ENCODE measurements at regions not wholly inside any gene's neighbourhood (a gene's known extent, or its start where the extent isn't known, plus 50 kb on each side); places are given as distances from the start of the nearest gene placed in this dataset.
"Not testable (repeated sequence)": the region's sequence is repeated elsewhere in the genome, so short reads cannot be mapped to it uniquely, and the experiment has no call there.

DNA sequence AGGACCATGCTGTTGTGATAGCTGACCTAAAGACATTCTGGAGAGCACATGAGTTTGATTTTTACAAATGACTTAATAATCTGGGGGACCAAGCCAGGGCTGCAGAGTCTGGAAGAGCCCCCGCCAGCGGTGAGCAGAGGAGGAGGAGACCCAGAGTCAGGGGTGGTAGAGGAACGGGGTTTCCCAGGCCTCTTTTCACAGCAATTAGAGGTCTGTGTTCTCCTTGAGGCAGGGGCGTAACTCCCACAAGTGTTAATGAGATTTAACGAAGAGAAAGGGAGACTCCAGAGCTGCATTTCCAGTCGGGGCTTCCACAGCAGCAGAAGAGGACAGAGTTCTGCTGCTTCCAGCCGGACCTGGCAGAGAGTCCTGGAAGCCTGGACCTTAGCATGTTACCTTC is 137.9 kb upstream of the SLC24A2 start:
- no peak for DNase-seq

DNA sequence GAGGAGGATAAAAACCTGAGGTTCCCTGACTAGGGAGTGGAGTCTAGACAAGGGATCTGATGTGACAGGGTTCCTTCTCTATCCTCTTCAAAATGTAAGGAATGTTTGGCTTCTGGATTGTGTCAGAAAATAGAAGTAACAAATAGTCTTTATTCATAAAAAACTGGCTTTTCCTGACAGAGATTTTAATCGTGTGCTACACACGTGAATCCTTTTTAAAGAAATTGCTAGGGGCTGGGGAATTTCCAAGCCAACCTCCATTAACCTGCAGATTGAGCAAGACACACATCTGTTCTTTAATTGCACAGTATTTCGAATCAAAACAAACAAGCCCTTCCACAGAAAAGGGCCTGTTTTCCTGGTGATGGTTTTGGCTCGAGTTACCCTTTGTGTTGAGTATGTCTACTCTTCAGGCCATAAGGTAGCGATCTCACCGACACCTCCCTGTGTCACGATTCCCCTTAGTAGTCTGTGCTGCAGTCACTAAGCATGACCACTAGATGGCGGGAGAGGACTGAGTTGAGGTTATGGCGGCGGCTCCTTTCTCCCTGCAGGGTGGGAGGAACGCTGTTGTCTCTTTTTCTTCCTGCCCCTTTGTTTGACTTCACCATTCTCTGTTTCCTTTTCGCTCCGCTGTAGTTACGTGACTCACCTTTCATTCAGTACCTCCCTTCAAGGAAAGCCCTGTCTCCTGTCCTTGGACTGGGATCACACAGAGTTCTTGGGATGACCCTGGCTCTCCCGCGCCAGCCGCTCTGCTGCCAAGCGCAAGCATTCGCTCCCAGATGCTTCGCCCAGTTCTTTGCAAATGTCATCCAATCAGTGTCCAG is 137.1 kb upstream of the SLC24A2 start:
- peak; percentile 90 for DNase-seq

GRCh38 chr9:19924080-19924479 is 135.2 kb upstream of the SLC24A2 start:
- DNase-seq = no peak

DNA sequence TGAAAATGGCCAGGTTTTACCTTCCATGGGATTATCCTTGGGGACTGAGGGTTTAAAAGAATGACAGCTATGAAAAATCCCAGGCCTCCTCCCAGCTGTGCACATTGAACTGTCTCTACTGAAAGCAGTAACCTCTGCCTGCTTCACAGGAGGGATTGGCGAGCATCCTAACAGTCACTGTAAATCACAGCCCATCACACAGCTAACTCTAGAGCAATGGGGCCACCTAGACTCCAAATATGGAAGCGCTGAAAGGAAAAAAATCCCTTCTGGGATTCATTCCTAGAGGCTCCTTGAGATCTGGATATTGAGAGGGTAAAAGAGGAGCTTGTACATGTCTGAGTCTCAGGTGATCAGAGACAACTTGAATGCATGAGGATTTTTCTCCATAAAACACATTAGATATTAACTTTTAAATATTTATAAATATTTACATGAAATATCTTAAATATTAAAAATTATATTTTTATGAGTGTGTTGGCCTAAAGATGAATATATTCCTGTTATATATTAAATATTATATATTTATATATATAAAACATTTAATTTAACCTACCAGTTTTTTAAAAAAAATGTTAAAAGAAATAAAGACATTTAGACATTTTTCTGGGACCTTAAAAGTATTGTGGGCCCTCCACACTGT is 133.8 kb upstream of the SLC24A2 start:
- peak; percentile 71 for DNase-seq

GRCh38 chr9:19920401-19920800 is 131.6 kb upstream of the SLC24A2 start:
- DNase-seq = no peak

GRCh38 chr9:19918630-19919029 is 129.8 kb upstream of the SLC24A2 start:
- DNase-seq = no peak

- DNase-seq = no peak
These were observed 125.2 kb upstream of the SLC24A2 start for GRCh38 chr9:19914044-19914443.

- no peak for DNase-seq
These were observed 124.3 kb upstream of the SLC24A2 start for GRCh38 chr9:19913151-19913550.

DNA sequence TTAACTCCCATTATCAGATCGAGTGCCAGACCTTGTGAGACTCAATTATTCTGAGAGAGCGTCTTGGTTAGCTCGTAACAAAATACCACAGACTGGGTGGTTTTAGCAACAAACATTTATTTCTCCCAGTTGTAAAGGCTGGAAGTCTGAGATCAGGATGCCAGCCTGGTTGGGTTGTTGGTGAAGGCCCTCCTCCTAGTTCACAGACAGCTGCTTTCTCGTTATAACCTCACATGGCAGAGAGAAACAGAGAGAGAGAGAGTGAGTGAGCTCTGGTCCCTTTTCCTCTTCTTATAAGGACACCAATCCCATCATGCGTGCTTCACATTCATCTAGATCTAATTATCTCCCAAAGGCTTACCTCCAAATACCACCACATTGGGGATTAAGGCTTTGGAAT is 114.2 kb upstream of the SLC24A2 start:
- no peak for DNase-seq

DNA sequence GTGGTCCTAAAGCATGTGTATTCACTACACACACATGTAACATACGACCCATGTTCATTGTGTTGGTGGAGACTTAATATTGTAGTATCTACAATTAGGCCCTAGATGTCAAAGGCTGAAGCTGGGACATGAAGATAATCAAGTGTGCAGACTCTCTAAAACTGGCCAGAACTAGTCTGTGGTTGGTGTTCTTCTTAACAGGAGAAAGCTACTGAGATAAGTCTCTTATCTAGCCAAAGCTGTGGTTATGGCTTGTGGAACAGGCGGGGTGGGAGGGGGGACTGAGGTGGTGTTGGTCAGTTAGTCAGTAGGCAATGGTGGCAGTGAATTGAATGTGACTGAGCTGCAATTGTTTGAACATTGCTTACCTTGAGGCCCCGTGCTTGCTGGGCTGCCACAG is 112.7 kb upstream of the SLC24A2 start:
- DNase-seq = no peak

DNA sequence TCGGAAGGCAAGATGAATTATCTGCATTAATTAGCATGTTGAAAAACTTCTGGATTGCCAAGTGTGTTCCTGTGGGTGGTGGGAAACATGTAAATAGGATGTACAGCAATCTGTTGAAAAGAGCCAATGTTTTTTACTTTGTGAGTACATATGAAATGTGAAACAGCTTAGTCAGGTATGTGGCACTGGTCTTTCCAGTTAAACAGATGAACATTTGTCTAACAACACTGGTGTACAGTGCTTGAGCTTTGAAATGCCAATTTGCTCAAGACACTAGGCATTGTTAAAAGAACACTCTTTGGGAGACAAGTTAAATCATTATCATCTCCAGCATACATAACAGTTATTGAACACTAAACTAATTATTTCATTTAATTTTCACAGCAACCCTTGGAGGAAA is 107.3 kb upstream of the SLC24A2 start:
- DNase-seq = no peak

GRCh38 chr9:19895578-19895977 is 106.7 kb upstream of the SLC24A2 start:
- DNase-seq = not testable (repeated sequence)

DNA sequence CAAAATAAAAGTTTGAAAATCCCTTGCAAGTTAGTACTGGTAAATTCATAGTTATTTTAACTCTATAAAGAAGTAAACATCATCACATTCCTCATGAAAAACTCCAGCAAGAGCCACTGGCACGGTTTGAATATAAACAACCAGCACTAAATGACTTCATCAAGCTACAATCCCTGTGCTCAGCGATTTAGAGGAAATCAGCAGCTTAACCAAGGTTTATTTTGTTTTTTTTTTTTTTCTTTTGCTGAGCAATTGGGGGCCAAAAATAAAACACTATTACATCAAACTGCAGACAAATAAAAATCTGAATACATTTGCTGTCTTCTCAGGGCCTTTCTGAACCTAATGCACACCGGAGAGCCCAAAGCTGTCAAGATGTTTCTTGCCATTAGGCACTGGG is 106.2 kb upstream of the SLC24A2 start:
- DNase-seq = peak; percentile 62

- no peak for DNase-seq
These were observed 96.8 kb upstream of the SLC24A2 start for GRCh38 chr9:19885608-19886007.

GRCh38 chr9:19879062-19879461 is 90.2 kb upstream of the SLC24A2 start:
- DNase-seq = no peak

GRCh38 chr9:19876569-19877316 is 87.9 kb upstream of the SLC24A2 start:
- DNase-seq = no peak

- DNase-seq = peak; percentile 10
These were observed 86.6 kb upstream of the SLC24A2 start for GRCh38 chr9:19875291-19875920.

DNA sequence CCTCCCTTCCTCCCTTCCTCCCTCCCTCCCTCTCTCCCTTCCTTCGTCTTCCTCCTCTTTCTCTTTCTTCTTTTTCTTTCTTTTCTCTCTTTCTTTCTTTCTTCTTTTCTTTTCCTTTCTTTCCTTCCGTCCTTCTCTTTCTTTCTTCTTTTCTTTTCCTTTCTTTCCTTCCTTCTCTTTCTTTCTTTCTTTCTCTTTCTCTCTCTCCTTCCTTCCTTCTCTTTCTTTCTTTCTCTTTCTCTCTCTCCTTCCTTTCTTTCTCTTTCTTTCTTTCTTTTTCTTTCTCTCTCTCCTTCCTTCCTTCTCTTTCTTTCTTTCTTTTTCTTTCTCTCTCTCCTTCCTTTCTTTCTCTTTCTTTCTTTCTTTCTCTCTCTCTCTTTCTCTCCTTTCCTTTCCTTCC is 84.4 kb upstream of the SLC24A2 start:
- not testable (repeated sequence) for DNase-seq

DNA sequence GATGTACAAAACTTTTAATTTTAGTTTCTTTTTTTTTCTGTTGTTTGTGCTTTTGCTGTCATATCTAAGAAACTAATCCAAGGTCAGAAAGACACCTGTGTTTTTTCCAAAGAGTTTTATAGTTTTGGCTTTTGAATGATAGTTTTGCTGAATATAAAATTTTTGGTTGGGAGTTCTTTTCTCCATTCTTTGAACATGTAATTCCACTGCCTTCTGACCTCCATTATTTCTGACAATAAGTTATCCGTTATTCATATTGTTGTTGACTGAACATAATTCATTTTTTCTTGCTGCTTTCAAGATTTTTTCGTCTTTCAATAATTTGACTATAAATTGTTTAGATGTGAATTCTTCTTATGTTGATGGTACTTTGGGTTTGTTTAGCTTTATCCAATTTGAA is 82.2 kb upstream of the SLC24A2 start:
- DNase-seq = no peak

- DNase-seq = no peak
These were observed 52.1 kb upstream of the SLC24A2 start for GRCh38 chr9:19840953-19841352.
